Osteoblast (primary cell): ENCODE measurements at regions not wholly inside any gene's neighbourhood (a gene's known extent, or its start where the extent isn't known, plus 50 kb on each side); places are given as distances from the start of the nearest gene placed in this dataset.

ENCODE experiments used
- DNase-seq: peaks from one replicate; pipeline ENCODE4 v3.0.0; 2011; ENCODE audit warnings: low spot score, mixed read lengths; ENCODE audit not compliant: insufficient read length; ENCODE audit errors: missing footprints
- H2AFZ ChIP-seq: 2 replicates; pipeline ENCODE4 v1.6.0; 2011; ENCODE audit warnings: mild to moderate bottlenecking, low read length
- H3K27ac ChIP-seq: 2 replicates; pipeline ENCODE4 v1.5.1; 2011; ENCODE audit warnings: mild to moderate bottlenecking, low read depth, low read length, moderate library complexity
- H3K27me3 ChIP-seq: 2 replicates; pipeline ENCODE4 v1.6.0; 2012; ENCODE audit warnings: mild to moderate bottlenecking, control low read depth, inconsistent platforms, low read length, moderate library complexity; ENCODE audit not compliant: insufficient read depth
- H3K36me3 ChIP-seq: 2 replicates; pipeline ENCODE4 v1.5.1; 2011; ENCODE audit warnings: mild to moderate bottlenecking, low read length, control low read depth, moderate library complexity; ENCODE audit not compliant: insufficient read depth
- H3K4me1 ChIP-seq: 2 replicates; pipeline ENCODE4 v1.5.1; 2011; ENCODE audit warnings: mild to moderate bottlenecking, low read length, control low read depth, moderate library complexity; ENCODE audit not compliant: insufficient read depth
- H3K4me2 ChIP-seq: 2 replicates; pipeline ENCODE4 v1.6.0; 2011; ENCODE audit warnings: mild to moderate bottlenecking, low read length; ENCODE audit not compliant: insufficient read depth
- H3K4me3 ChIP-seq: fragments of 200-600 bp; sonication (generic); 3 replicates; pipeline ENCODE4 v1.5.1; 2012; ENCODE audit warnings: mild to moderate bottlenecking, low read length, inconsistent platforms; ENCODE audit not compliant: insufficient read depth
- H3K79me2 ChIP-seq: 2 replicates; pipeline ENCODE4 v1.6.0; 2012; ENCODE audit warnings: mild to moderate bottlenecking, low read length, control low read depth, inconsistent platforms; ENCODE audit not compliant: insufficient read depth
- H3K9me3 ChIP-seq: 2 replicates; pipeline ENCODE4 v1.5.1; 2011; ENCODE audit warnings: low read depth, low read length, control low read depth
- H4K20me1 ChIP-seq: 2 replicates; pipeline ENCODE4 v1.6.0; 2012; ENCODE audit warnings: mild to moderate bottlenecking, low read length, control low read depth; ENCODE audit not compliant: insufficient read depth
- TF ChIP-seq, protein P1 (sequence below): IDR thresholded peaks from 2 replicates; pipeline ENCODE4 v1.5.1; 2011; ENCODE audit warnings: mild to moderate bottlenecking, low read depth, low read length, moderate library complexity; ENCODE audit errors: extremely low read depth

DNA sequence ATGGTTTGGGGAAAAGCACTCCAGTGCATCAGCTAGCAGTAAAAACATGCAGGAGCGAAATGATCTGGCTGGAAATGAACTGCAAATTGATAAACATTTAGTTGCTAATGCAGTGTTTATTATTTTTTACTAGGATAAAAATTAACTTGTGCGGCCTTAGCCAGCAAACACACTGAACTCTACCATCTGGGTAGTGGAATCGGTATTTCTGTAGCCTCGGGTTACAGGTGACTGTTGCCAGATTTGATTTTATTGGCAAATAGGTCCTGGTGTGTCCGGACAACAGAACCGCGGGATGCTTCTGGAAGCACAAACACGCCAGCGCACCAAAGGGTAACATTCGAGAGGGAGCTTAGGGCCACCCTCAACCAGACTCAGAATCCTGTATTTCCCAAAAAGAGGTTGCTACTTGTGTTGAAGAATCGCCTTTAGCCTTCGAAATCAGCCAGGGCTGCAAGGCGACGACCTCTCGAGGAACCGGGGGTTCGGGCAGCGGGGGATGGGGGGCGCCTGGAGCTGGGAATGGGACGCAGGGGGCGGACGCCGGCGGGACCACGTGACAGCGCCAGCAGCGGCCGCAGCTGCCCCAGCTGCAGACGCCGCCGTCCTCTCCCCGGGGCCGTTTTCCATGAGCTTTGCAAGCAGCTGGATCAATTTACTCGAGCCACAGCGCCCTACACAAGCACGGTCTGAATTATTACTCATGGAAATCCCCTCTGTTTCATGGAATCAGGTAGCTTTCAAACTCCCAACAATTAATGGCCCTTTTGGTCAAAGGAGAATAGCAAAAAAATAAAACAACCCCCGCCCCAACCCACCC lies 158.8 kb downstream of the TOMM20 start:
- Histone ChIP-seq H3K4me3 (peak overlapping the region; percentile 58), H2AFZ (peak overlapping the region; percentile 80), H3K4me1 (peaks cover 46% of the 10 kb centered on the region), H4K20me1 (no peaks in the 10 kb centered on the region), H3K27ac (peak overlapping the region; percentile 95), H3K79me2 (no peaks in the 10 kb centered on the region), H3K9me3 (no peaks in the 10 kb centered on the region), H3K36me3 (no peaks in the 10 kb centered on the region), H3K4me2 (peak overlapping the region; percentile 83), H3K27me3 (no peaks in the 10 kb centered on the region)
- TF ChIP-seq, protein P1, sequence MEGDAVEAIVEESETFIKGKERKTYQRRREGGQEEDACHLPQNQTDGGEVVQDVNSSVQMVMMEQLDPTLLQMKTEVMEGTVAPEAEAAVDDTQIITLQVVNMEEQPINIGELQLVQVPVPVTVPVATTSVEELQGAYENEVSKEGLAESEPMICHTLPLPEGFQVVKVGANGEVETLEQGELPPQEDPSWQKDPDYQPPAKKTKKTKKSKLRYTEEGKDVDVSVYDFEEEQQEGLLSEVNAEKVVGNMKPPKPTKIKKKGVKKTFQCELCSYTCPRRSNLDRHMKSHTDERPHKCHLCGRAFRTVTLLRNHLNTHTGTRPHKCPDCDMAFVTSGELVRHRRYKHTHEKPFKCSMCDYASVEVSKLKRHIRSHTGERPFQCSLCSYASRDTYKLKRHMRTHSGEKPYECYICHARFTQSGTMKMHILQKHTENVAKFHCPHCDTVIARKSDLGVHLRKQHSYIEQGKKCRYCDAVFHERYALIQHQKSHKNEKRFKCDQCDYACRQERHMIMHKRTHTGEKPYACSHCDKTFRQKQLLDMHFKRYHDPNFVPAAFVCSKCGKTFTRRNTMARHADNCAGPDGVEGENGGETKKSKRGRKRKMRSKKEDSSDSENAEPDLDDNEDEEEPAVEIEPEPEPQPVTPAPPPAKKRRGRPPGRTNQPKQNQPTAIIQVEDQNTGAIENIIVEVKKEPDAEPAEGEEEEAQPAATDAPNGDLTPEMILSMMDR, result no peak
- DNase-seq, result peak; percentile 82

DNA sequence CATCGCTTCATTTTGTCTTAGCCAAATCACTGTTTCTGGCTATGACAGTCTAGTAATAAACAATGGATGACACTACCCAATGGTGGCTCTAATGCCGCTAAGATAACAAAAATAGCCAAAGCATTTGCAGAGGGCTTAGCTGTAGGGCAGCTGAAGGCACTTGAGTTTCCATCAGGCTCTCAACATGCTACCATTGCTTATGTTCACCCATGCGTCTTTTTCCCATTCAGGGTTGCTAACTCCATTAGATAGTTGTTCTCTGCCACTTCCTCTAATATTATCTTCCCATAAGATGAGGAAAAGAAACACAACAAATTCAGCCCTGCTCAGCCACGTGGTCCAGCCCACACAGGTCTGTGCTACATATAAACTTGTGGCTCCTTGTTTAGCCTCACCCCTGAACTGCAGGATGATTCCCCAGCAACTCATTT lies 159.6 kb downstream of the TOMM20 start:
- peak overlapping the region; percentile 95 for H3K27ac ChIP-seq
- peaks cover 50% of the 10 kb centered on the region for H3K4me1 ChIP-seq
- no peak overlapping the region for H3K4me3 ChIP-seq
- no peaks in the 10 kb centered on the region for H3K9me3 ChIP-seq
- TF ChIP-seq, protein P1, result no peak
- H3K79me2 ChIP-seq, result no peaks in the 10 kb centered on the region
- no peak overlapping the region for H2AFZ ChIP-seq
- H3K36me3 ChIP-seq, result no peaks in the 10 kb centered on the region
- H3K4me2 ChIP-seq, result peak overlapping the region; percentile 83
- H4K20me1 ChIP-seq, result no peaks in the 10 kb centered on the region
- H3K27me3 ChIP-seq, result no peaks in the 10 kb centered on the region
- no peak for DNase-seq

DNA sequence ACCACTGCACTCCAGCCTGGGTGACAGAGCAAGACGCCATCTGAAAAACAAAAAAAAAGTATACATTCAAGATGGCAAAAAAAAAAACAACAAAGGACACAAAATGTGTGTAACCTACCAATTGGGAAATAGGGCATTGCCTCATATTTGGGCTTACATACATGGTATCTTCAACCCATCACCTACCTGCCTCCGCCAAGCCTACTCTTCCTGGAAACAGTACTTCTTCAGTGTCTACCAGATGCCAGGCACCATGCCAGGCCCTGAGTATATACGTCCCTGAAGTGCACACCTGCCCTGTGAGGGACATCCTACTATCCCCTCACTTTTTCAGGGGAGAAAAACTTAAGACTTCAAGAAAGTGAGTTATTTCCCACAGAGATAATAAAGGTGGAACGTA lies 160.2 kb downstream of the TOMM20 start:
- H3K4me2 ChIP-seq, result no peak overlapping the region
- H3K4me3 ChIP-seq, result no peak overlapping the region
- H3K27ac ChIP-seq, result peak overlapping the region; percentile 95
- H3K9me3 ChIP-seq, result no peaks in the 10 kb centered on the region
- TF ChIP-seq, protein P1, result no peak
- H3K36me3 ChIP-seq, result no peaks in the 10 kb centered on the region
- H3K4me1 ChIP-seq, result peaks cover 56% of the 10 kb centered on the region
- no peaks in the 10 kb centered on the region for H3K27me3 ChIP-seq
- no peaks in the 10 kb centered on the region for H4K20me1 ChIP-seq
- no peaks in the 10 kb centered on the region for H3K79me2 ChIP-seq
- no peak for DNase-seq
- H2AFZ ChIP-seq, result no peak overlapping the region

DNA sequence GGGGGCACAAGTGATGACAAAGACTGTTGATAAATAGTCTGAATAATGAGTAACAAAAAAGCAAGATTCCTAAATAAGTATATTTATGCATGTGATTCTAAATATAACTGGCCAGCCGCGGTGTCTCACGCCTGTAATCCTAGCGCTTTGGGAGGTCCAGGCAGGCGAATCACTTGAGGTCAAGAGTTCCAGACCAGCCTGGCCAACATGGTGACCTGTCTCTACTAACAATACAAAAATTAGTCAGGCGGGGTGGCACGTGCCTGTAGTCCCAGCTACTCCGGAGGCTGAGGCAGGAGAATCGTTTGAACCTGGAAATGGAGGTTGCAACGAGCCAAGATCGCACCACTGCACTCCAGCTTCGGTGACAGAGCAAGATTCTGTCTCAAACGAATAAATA lies 161.5 kb downstream of the TOMM20 start:
- H3K4me1 ChIP-seq, result peaks cover 64% of the 10 kb centered on the region
- H3K36me3 ChIP-seq, result no peaks in the 10 kb centered on the region
- H3K27me3 ChIP-seq, result no peaks in the 10 kb centered on the region
- H3K4me2 ChIP-seq, result no peak overlapping the region
- TF ChIP-seq, protein P1, result no peak
- H3K79me2 ChIP-seq, result no peaks in the 10 kb centered on the region
- no peak overlapping the region for H2AFZ ChIP-seq
- H3K9me3 ChIP-seq, result no peaks in the 10 kb centered on the region
- H3K4me3 ChIP-seq, result no peak overlapping the region
- H4K20me1 ChIP-seq, result no peaks in the 10 kb centered on the region
- peak overlapping the region; percentile 45 for H3K27ac ChIP-seq
- no peak for DNase-seq
